ENCODE measurements at regions not wholly inside any gene's neighbourhood (a gene's known extent, or its start where the extent isn't known, plus 50 kb on each side); places are given as distances from the start of the nearest gene placed in this dataset.

- TF ChIP-seq, protein P1, sequence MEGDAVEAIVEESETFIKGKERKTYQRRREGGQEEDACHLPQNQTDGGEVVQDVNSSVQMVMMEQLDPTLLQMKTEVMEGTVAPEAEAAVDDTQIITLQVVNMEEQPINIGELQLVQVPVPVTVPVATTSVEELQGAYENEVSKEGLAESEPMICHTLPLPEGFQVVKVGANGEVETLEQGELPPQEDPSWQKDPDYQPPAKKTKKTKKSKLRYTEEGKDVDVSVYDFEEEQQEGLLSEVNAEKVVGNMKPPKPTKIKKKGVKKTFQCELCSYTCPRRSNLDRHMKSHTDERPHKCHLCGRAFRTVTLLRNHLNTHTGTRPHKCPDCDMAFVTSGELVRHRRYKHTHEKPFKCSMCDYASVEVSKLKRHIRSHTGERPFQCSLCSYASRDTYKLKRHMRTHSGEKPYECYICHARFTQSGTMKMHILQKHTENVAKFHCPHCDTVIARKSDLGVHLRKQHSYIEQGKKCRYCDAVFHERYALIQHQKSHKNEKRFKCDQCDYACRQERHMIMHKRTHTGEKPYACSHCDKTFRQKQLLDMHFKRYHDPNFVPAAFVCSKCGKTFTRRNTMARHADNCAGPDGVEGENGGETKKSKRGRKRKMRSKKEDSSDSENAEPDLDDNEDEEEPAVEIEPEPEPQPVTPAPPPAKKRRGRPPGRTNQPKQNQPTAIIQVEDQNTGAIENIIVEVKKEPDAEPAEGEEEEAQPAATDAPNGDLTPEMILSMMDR (conservative IDR thresholded peaks at IDR 0.05): no peak
- TF ChIP-seq EZH2 (IDR thresholded peaks at IDR 0.05; ENCODE audit: low read depth): no peak
Observed at GRCh38 chr1:38454749-38455441, 404.7 kb downstream of the RRAGC start.

Measured in PC-9 (cell line).